ENCODE measurements at regions not wholly inside any gene's neighbourhood (a gene's known extent, or its start where the extent isn't known, plus 50 kb on each side); places are given as distances from the start of the nearest gene placed in this dataset.

DNA sequence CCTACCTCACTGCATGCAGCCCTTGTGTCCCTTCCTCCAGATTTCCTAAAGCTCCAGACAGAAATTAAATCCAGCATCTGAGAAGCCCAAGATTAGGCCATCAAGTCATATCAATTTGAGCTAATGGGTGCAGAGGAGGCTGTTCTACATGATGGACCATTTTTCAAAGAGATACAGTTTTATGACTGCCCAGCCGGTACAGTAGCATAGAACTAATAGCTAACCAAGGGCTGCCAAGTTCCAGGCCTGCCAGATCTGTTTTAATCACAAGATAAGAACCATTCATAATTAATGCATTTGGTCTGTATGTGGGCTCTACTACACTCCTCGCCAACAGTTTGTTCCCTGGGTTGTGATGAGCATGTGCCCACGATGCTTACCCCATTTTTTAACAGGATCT is 64.9 kb downstream of the PABIR2 start:
- no peak for TF ChIP-seq CTCF (IDR thresholded peaks at IDR 0.05)
- TF ChIP-seq POLR2AphosphoS5 (IDR thresholded peaks at IDR 0.05): no peak
- TF ChIP-seq POLR2A (IDR thresholded peaks at IDR 0.05): no peak
